ENCODE measurements at regions not wholly inside any gene's neighbourhood (a gene's known extent, or its start where the extent isn't known, plus 50 kb on each side); places are given as distances from the start of the nearest gene placed in this dataset.

DNA sequence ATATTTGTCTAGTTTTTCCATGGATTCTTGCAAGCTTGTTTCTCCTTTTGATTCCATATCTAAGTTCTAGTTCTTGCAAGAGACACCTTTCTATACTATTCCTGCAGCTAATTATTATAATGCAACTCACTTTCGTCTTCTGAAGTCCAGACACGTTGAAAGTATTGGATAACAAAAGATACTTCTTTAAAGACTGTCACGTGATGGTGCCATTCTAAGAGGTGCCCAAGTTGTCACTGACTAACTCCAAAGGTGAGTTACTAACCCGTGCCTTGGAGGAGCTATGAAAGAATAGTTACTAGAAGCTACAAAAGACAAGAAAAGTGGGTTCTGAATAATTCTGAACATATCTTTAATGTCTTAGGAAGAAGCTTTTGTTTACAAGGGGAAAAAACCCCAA lies 322.6 kb downstream of the HDGFL1 start:
- no peak for TF ChIP-seq CTCF (IDR thresholded peaks at IDR 0.05; ENCODE audit: low read length, missing control alignments)
- H3K4me3 ChIP-seq (replicated peaks; ENCODE audit: low read depth, low read length), result no peak overlapping the region
- no peak for DNase-seq (ENCODE audit: low read depth)

DNA sequence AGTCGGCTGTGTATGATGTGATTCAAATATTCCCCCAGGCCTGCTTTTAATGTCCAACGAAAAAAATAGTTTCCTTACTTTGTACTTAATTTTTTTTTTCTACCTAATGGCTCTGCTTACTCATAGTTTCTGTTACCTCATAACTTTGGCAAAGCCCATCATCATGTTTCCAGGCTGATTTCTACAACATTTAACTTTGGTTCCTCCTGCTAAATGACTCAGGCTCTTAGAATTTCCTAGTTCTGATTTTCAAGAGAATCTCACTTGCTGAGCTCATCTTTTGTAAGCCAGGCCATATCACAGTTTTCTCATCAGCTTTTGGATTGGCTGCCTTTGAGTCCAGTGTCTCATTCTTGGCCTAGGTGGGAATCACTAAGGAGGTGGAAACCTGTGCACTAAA lies 323.1 kb downstream of the HDGFL1 start:
- DNase-seq (ENCODE audit: low read depth), result peak; percentile 98
- no peak overlapping the region for H3K4me3 ChIP-seq (replicated peaks; ENCODE audit: low read depth, low read length)
- TF ChIP-seq CTCF (IDR thresholded peaks at IDR 0.05; ENCODE audit: low read length, missing control alignments), result no peak

- no peak overlapping the region for H3K4me3 ChIP-seq (replicated peaks; ENCODE audit: low read depth, low read length)
- TF ChIP-seq CTCF (IDR thresholded peaks at IDR 0.05; ENCODE audit: low read length, missing control alignments), result no peak
- no peak for DNase-seq (ENCODE audit: low read depth)
These were observed 327.3 kb downstream of the HDGFL1 start for GRCh38 chr6:22896696-22897095.

DNA sequence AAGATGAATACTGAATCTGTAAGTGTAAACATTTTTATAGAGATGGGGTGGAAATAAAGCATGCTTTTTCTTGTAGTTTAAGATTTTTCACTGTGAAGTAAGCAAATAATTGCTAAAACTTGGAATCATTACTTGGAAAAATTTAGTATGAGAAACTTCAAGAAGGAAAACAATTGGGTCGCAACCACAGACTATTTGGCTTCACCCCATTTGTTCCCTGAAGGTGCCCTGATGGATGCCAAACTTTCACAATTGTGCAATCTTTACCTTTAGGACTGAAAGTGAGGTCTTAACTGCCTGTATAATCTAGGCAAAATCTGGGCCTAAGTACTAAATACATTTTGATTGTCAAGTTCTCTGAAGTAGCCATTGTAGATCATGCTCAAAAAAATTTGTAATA lies 330.1 kb downstream of the HDGFL1 start:
- TF ChIP-seq CTCF (IDR thresholded peaks at IDR 0.05; ENCODE audit: low read length, missing control alignments), result no peak
- H3K4me3 ChIP-seq (replicated peaks; ENCODE audit: low read depth, low read length), result no peak overlapping the region
- peak; percentile 25 for DNase-seq (ENCODE audit: low read depth)

GRCh38 chr6:22903826-22904225 lies 334.5 kb downstream of the HDGFL1 start:
- no peak overlapping the region for H3K4me3 ChIP-seq (replicated peaks; ENCODE audit: low read depth, low read length)
- no peak for TF ChIP-seq CTCF (IDR thresholded peaks at IDR 0.05; ENCODE audit: low read length, missing control alignments)

DNA sequence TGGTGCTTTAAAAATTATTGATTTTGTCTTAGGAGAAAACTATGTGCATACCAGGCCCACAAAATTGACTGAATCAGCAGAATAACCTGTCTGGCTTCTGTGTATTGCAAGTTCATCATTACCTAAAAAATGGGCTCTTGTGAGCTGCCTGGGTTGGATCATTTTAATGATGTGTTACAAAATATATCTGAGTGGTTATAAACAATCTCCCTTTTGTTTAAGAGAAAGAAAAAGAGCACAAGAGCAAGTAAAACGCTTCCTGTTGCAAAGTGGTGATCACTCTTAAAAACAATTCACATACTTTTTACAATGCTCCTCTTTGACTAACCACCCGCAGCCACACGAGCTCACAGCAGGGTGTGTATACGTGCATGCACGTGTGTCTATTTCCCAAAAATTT lies 335.1 kb downstream of the HDGFL1 start:
- DNase-seq (ENCODE audit: low read depth), result no peak
- TF ChIP-seq CTCF (IDR thresholded peaks at IDR 0.05; ENCODE audit: low read length, missing control alignments), result no peak
- H3K4me3 ChIP-seq (replicated peaks; ENCODE audit: low read depth, low read length), result no peak overlapping the region

More at GRCh38 chr6:22903826-22904225, 334.5 kb downstream of the HDGFL1 start:
- DNase-seq (ENCODE audit: low read depth), result no peak

GRCh38 chr6:22906091-22906549 lies 336.8 kb downstream of the HDGFL1 start:
- H3K4me3 ChIP-seq (replicated peaks; ENCODE audit: low read depth, low read length), result no peak overlapping the region
- peak; percentile 52 for TF ChIP-seq CTCF (IDR thresholded peaks at IDR 0.05; ENCODE audit: low read length, missing control alignments)
- peak; percentile 59 for DNase-seq (ENCODE audit: low read depth)

Measured in fibroblast of pulmonary artery (primary cell).